Uterus (tissue), 2 donors: ENCODE measurements at regions not wholly inside any gene's neighbourhood (a gene's known extent, or its start where the extent isn't known, plus 50 kb on each side); places are given as distances from the start of the nearest gene placed in this dataset.

ENCODE experiments used
- POLR2A ChIP-seq, 2 donors: fragments of 450-650 bp; IDR thresholded peaks; one replicate each; pipeline ENCODE4 v1.6.1; 2016; ENCODE audit warnings: antibody characterized with exemption in 2 of 2, mild to moderate bottlenecking in 1 of 2, moderate library complexity in 1 of 2
- TF ChIP-seq, protein P1 (sequence below), 4 experiments: fragments of 200-600 bp in 2 of 4; fragments of 450-650 bp in 2 of 4; sonication (generic) in 2 of 4; IDR thresholded peaks; one replicate each; pipeline ENCODE4 v1.5.1; 2016 to 2019; ENCODE audit warnings: antibody characterized with exemption in 4 of 4, mild to moderate bottlenecking in 2 of 4, moderate library complexity in 1 of 4

- TF ChIP-seq, protein P1, sequence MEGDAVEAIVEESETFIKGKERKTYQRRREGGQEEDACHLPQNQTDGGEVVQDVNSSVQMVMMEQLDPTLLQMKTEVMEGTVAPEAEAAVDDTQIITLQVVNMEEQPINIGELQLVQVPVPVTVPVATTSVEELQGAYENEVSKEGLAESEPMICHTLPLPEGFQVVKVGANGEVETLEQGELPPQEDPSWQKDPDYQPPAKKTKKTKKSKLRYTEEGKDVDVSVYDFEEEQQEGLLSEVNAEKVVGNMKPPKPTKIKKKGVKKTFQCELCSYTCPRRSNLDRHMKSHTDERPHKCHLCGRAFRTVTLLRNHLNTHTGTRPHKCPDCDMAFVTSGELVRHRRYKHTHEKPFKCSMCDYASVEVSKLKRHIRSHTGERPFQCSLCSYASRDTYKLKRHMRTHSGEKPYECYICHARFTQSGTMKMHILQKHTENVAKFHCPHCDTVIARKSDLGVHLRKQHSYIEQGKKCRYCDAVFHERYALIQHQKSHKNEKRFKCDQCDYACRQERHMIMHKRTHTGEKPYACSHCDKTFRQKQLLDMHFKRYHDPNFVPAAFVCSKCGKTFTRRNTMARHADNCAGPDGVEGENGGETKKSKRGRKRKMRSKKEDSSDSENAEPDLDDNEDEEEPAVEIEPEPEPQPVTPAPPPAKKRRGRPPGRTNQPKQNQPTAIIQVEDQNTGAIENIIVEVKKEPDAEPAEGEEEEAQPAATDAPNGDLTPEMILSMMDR (IDR thresholded peaks at IDR 0.05): no peak
- no peak for TF ChIP-seq POLR2A (IDR thresholded peaks at IDR 0.05)
Measured at GRCh38 chr14:53838374-53838773, 118.3 kb downstream of the BMP4 start.
